Astrocyte of the spinal cord (primary cell): ENCODE measurements at regions not wholly inside any gene's neighbourhood (a gene's known extent, or its start where the extent isn't known, plus 50 kb on each side); places are given as distances from the start of the nearest gene placed in this dataset.

Experiments
- DNase-seq: peaks from one replicate; pipeline ENCODE4 v3.0.0; 2011; ENCODE audit warnings: low read depth, low spot score
- H3K4me3 ChIP-seq: 2 replicates; pipeline ENCODE4 v1.5.1; 2011; ENCODE audit warnings: low read depth, mild to moderate bottlenecking, low read length, moderate library complexity
- CTCF ChIP-seq: IDR thresholded peaks from 2 replicates; pipeline ENCODE4 v1.5.1; 2012; ENCODE audit warnings: low read depth, mild to moderate bottlenecking, low read length, inconsistent platforms
- in situ Hi-C: cut with HindIII; loops from 2 replicates; pipeline ENCODE4 v1.10.0; 2017; ENCODE audit warnings: low sequenced_read_pairs

- no peak overlapping the region for H3K4me3 ChIP-seq
- DNase-seq, result no peak
- no peak for TF ChIP-seq CTCF
- in situ Hi-C loops, result no loop called here
Measured at GRCh38 chr11:115624065-115624464, 119.8 kb upstream of the CADM1 start.

- peak; percentile 97 for DNase-seq
- in situ Hi-C loops, result no loop called here
- TF ChIP-seq CTCF, result no peak
Measured at GRCh38 chr11:115623021-115623451, 118.8 kb upstream of the CADM1 start.

GRCh38 chr11:115618428-115618827, 114.2 kb upstream of the CADM1 start:
- DNase-seq, result no peak
- no peak overlapping the region for H3K4me3 ChIP-seq
- in situ Hi-C loops, result no loop called here
- TF ChIP-seq CTCF, result no peak

More at GRCh38 chr11:115623021-115623451, 118.8 kb upstream of the CADM1 start:
- H3K4me3 ChIP-seq, result no peak overlapping the region

- peak; percentile 34 for DNase-seq
- in situ Hi-C loops, result no loop called here
Measured at GRCh38 chr11:115617767-115618166, 113.6 kb upstream of the CADM1 start.

GRCh38 chr11:115616971-115617370, 112.8 kb upstream of the CADM1 start:
- peak; percentile 95 for DNase-seq
- in situ Hi-C loops, result no loop called here
- H3K4me3 ChIP-seq, result no peak overlapping the region
- TF ChIP-seq CTCF, result no peak

More at GRCh38 chr11:115617767-115618166, 113.6 kb upstream of the CADM1 start:
- no peak for TF ChIP-seq CTCF
- H3K4me3 ChIP-seq, result no peak overlapping the region

DNA sequence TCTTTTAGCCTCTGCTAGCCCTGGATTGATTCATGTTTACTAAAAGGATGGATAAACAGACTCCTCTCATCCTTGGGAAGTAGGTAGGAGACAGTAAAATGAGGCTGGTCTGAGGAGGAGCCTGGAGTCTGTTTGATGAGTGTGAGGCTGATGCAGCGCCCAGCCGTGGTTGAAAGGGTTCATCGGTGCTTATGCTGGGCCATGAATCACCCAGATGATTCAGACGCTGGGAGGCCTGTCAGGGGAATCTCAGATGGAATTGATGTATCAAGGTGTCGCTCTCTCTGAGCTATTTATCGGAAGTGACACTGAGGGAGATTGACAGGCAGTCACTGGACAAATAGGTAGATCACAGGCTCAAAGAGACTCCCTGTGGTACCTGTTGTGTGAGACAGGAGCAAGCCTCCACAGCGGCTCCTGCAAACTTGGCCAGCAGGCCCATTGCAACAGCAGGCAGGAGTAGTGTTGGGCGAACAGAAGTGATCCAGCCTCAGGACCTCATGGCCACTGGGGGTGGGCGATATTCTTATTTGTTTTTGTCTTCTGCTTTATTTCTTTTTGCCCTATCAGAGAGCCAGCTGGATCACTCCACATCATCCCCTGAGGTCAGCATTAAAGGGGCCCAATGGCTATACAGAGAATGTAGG, 109.9 kb upstream of the CADM1 start:
- H3K4me3 ChIP-seq, result no peak overlapping the region
- TF ChIP-seq CTCF, result peak; percentile 21
- peak; percentile 63 for DNase-seq
- in situ Hi-C loops, result no loop called here
